HAP-1 (cell line): ENCODE measurements at regions not wholly inside any gene's neighbourhood (a gene's known extent, or its start where the extent isn't known, plus 50 kb on each side); places are given as distances from the start of the nearest gene placed in this dataset.
"Not testable (repeated sequence)": the region's sequence is repeated elsewhere in the genome, so short reads cannot be mapped to it uniquely, and the experiment has no call there.

Experiments
- DNase-seq, 2 experiments: peaks; one replicate each; pipeline ENCODE4 v3.0.0-alpha.2; 2016 to 2020; ENCODE audit warnings: low spot score in 2 of 2
- H3K27me3 ChIP-seq: fragments of 250-450 bp; sonication (Bioruptor Pico); 2 replicates; pipeline ENCODE4 v1.5.1; 2020; ENCODE audit warnings: low read depth, mild to moderate bottlenecking, moderate library complexity
- H3K36me3 ChIP-seq: fragments of 250-450 bp; sonication (Bioruptor Pico); replicated peaks from 2 replicates; pipeline ENCODE4 v1.5.1; 2020; ENCODE audit warnings: mild to moderate bottlenecking
- H3K4me1 ChIP-seq: fragments of 250-450 bp; sonication (Bioruptor Pico); 2 replicates; pipeline ENCODE4 v1.5.1; 2020; ENCODE audit warnings: mild to moderate bottlenecking
- H3K4me3 ChIP-seq: fragments of 250-450 bp; sonication (Bioruptor Pico); 2 replicates; pipeline ENCODE4 v1.5.1; 2020; ENCODE audit warnings: mild to moderate bottlenecking, moderate library complexity
- H3K9me3 ChIP-seq: fragments of 250-450 bp; sonication (Bioruptor Pico); 2 replicates; pipeline ENCODE4 v1.5.1; 2020; ENCODE audit warnings: mild to moderate bottlenecking, moderate library complexity
- in situ Hi-C: fragments of 300-500 bp; cut with MboI; formaldehyde crosslinking; loops from 3 replicates; pipeline ENCODE4 v1.14.3; 2020; ENCODE audit warnings: low sequenced_read_pairs, inconsistent platforms, mixed read lengths

DNA sequence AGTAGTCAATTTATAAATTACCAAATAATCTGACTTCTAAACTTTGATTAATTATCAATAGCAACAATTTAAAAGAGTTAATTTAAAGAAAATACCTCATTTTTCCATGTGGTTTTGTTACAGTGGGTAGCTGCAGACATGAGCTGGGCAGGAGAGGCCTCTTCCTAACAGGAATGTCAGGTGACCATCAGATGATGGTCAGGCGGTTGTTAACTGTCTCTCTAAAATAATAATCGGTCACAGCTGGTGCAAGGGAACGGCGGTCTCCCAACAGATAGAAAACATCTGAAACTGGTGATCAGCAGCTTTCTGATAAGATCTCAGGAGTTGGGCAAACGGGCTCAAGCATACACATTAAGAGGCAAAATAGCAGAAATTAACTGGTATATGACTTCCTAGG is 342.7 kb upstream of the CYLC2 start:
- in situ Hi-C loops = no loop called here
- no peaks in the 10 kb centered on the region for H3K4me1 ChIP-seq
- H3K9me3 ChIP-seq = no peaks in the 10 kb centered on the region
- H3K4me3 ChIP-seq = no peak overlapping the region
- no peaks in the 10 kb centered on the region for H3K27me3 ChIP-seq
- no peak for DNase-seq
- no peaks in the 10 kb centered on the region for H3K36me3 ChIP-seq

DNA sequence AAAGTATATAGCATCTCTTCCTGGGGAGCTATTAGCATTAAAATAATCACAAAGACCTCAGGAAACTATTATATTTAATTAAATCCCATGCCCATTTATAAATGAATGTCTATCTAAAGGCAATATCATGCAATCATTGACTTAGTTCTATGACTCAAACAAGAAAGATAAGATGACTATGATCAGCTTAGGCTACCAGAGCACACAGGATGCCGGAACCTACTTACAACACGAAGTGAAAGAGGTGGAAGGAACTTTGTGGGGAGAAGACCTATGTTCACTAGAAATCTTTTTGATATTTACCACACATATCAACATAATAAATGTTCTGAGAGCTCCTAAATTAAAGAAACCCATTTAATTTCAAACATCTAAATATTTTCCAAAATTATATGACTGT is 344.2 kb upstream of the CYLC2 start:
- H3K36me3 ChIP-seq = no peaks in the 10 kb centered on the region
- H3K4me1 ChIP-seq = no peaks in the 10 kb centered on the region
- no peaks in the 10 kb centered on the region for H3K27me3 ChIP-seq
- DNase-seq = no peak
- H3K9me3 ChIP-seq = no peaks in the 10 kb centered on the region
- in situ Hi-C loops = no loop called here
- no peak overlapping the region for H3K4me3 ChIP-seq

DNA sequence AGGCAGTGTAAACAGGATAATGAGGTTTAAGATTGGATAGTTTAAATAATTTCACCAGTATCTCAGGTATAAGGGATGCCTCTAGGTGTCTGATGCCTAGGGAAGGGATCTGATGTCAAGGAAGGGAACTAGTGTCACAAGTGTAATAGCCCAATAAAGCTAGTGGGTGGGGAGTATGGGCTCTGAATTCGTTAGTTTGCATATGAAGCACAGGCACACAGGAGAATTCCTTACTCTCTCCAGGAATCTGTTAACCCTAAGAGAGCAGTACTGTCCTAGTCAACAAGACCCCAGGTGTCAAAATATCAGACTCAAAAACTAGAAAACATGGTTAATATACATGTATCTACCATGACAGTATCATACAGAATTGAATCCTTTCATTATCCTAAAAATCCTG is 352.5 kb upstream of the CYLC2 start:
- DNase-seq = no peak
- Histone ChIP-seq H3K4me3 (no peak overlapping the region), H3K36me3 (no peaks in the 10 kb centered on the region), H3K9me3 (no peaks in the 10 kb centered on the region), H3K27me3 (no peaks in the 10 kb centered on the region), H3K4me1 (peaks cover 6% of the 10 kb centered on the region)
- in situ Hi-C loops = no loop called here

DNA sequence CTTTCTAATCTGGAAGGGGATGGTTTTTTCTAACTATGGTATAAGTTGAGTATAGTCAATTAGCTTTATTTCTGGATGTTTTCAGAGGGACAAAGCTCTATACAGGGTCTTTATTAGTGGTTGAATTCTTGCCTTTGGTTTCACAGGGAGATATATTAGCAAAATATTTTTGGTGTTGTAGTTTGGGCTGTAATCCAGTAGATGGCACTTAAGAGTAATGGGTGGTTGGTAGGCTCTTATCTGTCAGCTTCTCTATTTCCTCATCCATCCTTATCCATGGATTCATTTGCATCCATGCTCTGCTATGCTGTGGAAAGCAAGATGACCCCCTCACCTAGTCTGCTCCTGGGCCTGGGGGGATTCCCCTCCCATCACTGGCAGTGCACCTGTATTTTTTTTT is 363.6 kb upstream of the CYLC2 start:
- in situ Hi-C loops = no loop called here
- Histone ChIP-seq H3K4me3 (no peak overlapping the region), H3K4me1 (no peaks in the 10 kb centered on the region), H3K9me3 (no peaks in the 10 kb centered on the region), H3K36me3 (no peaks in the 10 kb centered on the region), H3K27me3 (no peaks in the 10 kb centered on the region)
- DNase-seq = peak; percentile 9 to 42

DNA sequence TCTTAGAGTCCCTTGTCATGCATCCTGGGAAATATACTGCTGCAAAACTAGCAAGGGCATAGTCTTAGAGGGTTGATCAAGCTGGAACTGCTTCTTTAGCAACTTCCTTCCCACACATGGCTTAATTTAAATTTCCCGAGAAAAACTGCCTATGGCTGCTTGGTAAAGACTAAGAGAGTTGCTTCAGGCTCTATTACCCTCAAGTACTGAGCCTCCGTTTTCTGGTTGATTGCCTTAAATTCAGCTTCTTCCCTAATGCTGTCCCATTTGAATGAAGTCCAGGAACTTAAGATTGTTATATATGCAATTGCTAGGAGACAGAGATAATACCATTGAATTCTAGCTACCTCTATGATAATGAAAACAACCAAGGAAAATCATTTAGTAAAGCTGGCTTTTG is 385.7 kb upstream of the CYLC2 start:
- H3K9me3 ChIP-seq = no peaks in the 10 kb centered on the region
- no peaks in the 10 kb centered on the region for H3K27me3 ChIP-seq
- H3K4me3 ChIP-seq = no peak overlapping the region
- DNase-seq = no peak
- no peaks in the 10 kb centered on the region for H3K36me3 ChIP-seq
- in situ Hi-C loops = no loop called here
- no peaks in the 10 kb centered on the region for H3K4me1 ChIP-seq

DNA sequence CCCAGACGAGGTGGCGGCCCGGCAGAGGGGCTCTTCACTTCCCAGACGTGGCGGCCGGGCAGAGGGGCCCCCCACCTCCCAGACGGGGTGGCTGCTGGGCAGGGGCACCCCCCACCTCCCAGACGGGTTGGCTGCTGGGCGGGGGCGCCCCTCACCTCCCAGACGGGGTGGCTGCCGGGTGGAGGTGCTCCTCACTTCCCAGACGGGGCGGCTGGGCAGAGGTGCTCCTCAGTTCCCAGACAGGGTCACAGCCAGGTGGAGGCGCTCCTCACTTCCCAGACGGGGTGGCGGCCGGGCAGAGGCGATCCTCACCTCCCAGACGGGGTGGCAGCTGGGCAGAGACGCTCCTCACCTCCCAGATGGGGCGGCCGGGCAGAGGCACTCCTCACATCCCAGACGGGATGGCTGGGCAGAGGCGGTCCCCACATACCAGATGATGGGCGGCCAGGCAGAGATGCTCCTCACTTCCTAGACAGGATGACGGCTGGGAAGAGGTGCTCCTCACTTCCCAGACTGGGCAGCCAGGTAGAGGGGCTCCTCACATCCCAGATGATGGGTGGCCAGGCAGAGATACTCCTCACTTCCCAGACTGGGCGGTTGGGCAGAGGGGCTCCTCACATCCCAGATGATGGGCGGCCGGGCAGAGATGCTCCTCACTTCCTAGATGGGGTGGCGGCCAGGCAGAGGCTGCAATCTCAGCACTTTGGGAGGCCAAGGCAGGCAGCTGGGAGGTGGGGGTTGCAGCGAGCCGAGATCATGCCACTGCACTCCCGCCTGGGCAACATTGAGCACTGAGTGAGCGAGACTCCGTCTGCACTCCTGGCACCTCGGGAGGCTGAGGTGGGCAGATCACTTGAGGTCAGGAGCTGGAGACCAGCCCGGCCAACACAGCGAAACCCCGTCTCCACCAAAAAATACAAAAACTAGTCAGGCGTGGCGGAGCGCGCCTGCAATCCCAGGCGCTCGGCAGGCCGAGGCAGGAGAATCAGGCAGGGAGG is 391.6 kb upstream of the CYLC2 start:
- in situ Hi-C loops, H3K27me3 ChIP-seq, H3K4me3 ChIP-seq, H3K36me3 ChIP-seq, H3K9me3 ChIP-seq, H3K4me1 ChIP-seq, DNase-seq: not testable (repeated sequence)

DNA sequence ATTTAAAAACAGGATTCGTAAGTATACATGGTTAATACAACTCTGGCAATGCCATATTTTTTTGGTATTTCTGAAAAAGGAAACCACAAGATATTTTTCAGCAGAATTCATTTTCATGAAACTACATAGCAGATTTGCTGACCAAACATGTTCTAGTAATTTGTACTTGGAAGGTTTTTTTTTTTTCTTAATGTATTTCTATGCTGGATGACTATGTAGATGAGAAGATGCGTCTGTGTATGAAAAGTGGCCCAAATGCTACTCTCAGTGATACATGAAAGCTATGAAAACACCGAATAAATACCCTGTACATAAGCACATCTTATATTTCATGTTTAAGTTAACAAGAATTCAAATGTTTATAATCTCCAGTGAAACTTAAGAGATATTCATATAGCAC is 400.9 kb upstream of the CYLC2 start:
- no peak for DNase-seq
- in situ Hi-C loops = no loop called here
- no peaks in the 10 kb centered on the region for H3K36me3 ChIP-seq
- H3K9me3 ChIP-seq = no peaks in the 10 kb centered on the region
- peaks cover 2% of the 10 kb centered on the region for H3K4me1 ChIP-seq
- no peaks in the 10 kb centered on the region for H3K27me3 ChIP-seq
- no peak overlapping the region for H3K4me3 ChIP-seq

DNA sequence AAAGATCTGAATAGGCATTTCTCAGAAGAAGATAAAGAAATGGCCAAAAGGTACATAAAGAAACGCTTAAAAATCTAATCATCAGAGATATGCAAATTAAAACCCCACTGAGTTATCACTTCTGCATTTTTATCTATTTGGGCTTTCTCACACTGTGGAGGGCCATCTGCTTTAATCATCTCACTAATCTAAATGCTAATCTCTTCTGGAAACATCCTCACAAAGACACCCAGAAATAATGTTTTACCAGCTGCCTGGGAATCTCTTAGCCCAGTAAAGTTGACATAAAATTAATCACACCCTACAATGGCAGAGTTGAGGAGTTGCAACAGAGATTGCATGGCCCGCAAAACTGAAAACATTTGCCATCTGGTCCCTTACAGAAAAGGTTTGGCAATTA is 407.9 kb upstream of the CYLC2 start:
- H3K4me3 ChIP-seq = no peak overlapping the region
- in situ Hi-C loops = no loop called here
- no peak for DNase-seq
- H3K36me3 ChIP-seq = no peaks in the 10 kb centered on the region
- H3K27me3 ChIP-seq = no peaks in the 10 kb centered on the region
- no peaks in the 10 kb centered on the region for H3K9me3 ChIP-seq
- H3K4me1 ChIP-seq = peaks cover 6% of the 10 kb centered on the region

DNA sequence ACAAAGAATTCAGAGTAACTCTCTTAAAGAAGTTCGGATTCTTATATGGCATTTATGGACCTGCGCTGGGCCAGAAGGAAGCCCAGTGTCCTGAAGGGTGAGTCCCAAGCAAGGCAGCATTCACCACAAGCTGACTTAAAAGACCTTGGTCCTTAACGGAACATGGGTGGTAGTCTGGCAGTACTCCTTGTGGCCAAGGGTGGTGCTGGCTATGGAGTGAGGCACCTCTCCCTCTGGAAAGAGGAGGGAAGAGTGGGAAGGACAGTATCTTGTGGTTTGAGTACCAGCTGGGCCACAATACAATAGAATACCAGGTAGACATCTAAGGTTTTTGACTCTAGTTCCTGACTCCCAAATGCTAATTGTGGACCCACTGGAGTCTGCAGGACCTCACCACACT is 425.7 kb upstream of the CYLC2 start:
- no peaks in the 10 kb centered on the region for H3K36me3 ChIP-seq
- in situ Hi-C loops = no loop called here
- no peak for DNase-seq
- H3K27me3 ChIP-seq = no peaks in the 10 kb centered on the region
- H3K9me3 ChIP-seq = no peaks in the 10 kb centered on the region
- H3K4me1 ChIP-seq = no peaks in the 10 kb centered on the region
- no peak overlapping the region for H3K4me3 ChIP-seq

DNA sequence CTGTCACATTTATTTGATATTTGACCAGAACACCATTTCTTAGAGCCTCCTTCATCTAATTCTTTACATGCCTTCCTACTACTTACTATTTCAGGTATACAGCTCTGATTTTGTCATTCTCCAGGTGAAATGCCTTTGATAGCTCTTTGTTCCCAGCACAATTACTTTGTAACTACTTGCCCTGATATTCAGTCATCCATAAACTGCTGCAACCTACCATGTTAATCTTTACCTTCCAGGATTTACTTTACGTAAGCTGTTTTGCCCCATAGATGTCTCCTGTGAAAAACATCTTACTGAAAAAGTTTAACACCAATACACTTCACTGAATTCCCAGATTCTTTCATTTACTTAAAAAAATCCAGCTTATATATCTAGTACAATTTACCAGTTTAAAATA is 443.8 kb upstream of the CYLC2 start:
- no peaks in the 10 kb centered on the region for H3K36me3 ChIP-seq
- no peaks in the 10 kb centered on the region for H3K27me3 ChIP-seq
- DNase-seq = no peak
- no peaks in the 10 kb centered on the region for H3K4me1 ChIP-seq
- no peak overlapping the region for H3K4me3 ChIP-seq
- in situ Hi-C loops = no loop called here
- no peaks in the 10 kb centered on the region for H3K9me3 ChIP-seq

DNA sequence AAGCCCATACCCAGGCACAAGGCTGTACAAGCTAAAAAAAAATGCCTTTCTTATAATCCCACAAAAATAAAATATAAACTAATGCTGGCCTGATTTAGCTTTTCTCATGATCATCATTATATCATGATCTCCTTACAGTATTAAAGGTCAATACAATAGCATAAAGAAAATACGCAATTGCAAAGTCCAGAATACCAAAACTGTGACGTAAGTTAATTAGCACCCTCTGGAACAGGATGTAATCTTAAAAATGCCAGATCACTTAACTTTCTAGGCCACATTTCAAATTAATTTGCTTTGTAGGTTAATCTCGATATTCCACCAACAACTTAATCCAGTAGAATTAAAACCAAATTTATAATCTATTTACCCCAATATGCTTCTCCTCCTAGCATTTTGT is 444.2 kb upstream of the CYLC2 start:
- Histone ChIP-seq H3K4me1 (no peaks in the 10 kb centered on the region), H3K36me3 (no peaks in the 10 kb centered on the region), H3K27me3 (no peaks in the 10 kb centered on the region), H3K4me3 (no peak overlapping the region), H3K9me3 (no peaks in the 10 kb centered on the region)
- in situ Hi-C loops = no loop called here
- DNase-seq = no peak

DNA sequence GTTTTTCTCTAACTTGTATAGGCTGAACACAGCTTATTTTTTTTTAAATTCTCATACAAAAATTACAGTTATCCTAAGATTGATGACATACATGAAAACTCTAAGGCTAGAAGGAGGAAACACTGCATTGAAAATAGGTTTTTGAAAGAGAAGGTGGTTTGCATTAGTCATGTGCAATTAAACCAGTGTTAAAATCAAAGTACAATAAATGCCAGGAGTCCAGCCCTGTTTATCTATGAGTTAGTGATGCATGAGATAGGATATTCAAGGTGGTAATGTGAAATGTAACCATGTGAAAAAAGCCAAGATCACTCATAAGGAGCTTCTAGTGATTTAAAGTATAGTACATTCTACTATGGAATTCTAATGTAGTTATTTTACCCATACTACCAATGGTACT is 444.9 kb upstream of the CYLC2 start:
- Histone ChIP-seq H3K4me3 (no peak overlapping the region), H3K36me3 (no peaks in the 10 kb centered on the region), H3K27me3 (no peaks in the 10 kb centered on the region), H3K9me3 (no peaks in the 10 kb centered on the region), H3K4me1 (no peaks in the 10 kb centered on the region)
- no peak for DNase-seq
- in situ Hi-C loops = no loop called here

DNA sequence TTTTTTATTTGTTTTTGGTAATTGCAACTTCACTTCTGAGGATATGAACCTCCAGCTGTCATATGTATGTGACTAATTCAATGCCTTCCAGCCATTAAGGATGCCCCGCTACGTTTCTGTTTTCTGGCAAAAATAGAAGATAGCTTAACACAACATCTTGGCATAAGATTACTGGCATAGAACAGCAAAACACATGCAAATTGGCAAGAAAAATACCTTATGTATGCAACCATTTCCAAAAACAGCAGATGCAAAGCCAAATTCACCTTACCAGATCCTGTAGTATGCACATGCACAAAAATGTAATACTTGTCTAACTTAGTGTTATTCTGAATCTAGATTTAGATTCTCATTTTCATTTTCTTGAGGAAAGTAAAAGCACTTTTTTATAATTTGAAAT is 461.1 kb upstream of the CYLC2 start:
- no peaks in the 10 kb centered on the region for H3K36me3 ChIP-seq
- DNase-seq = no peak
- no peaks in the 10 kb centered on the region for H3K9me3 ChIP-seq
- no peaks in the 10 kb centered on the region for H3K4me1 ChIP-seq
- in situ Hi-C loops = no loop called here
- no peaks in the 10 kb centered on the region for H3K27me3 ChIP-seq
- H3K4me3 ChIP-seq = no peak overlapping the region

DNA sequence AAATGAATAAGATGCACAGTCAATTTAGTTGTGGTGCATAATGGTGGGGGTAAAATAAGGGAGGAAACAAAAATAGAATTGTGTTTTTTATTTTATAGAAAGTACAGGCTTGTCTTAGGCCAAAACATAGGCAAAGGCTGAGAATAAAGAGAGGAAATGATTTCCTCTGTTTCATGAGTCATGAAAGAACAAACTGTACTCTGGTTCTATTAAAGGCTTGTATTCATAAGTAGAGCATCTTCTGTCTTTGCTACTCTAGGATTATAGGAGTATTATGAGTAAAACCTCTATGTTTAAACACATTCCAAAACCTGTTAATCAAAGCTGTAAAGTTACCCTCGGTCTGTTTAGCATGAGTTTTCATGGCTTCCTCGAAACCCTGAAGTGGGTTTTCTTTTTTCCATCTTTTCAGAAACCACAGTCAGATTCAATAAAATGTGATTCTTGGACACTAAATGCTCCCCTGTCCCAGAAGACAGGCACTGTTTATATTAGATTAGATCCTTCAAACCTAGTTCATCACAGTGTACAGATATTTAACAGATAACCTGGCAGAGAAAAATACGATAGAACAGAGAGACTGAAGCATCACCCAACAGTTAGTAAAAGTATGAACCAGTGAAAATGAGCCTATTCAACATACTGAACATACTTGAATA is 473.9 kb upstream of the CYLC2 start:
- Histone ChIP-seq H3K36me3 (no peaks in the 10 kb centered on the region), H3K4me1 (no peaks in the 10 kb centered on the region), H3K9me3 (no peaks in the 10 kb centered on the region), H3K4me3 (no peak overlapping the region), H3K27me3 (no peaks in the 10 kb centered on the region)
- no peak for DNase-seq
- in situ Hi-C loops = no loop called here
